H1 (cell line): ENCODE measurements at regions not wholly inside any gene's neighbourhood (a gene's known extent, or its start where the extent isn't known, plus 50 kb on each side); places are given as distances from the start of the nearest gene placed in this dataset.

Experiments used
- CTCF ChIA-PET: fragments of 300-600 bp; sonication (Branson Sonifier 250); formaldehyde crosslinking; loops from one replicate; lab custom pipeline; 2021; ENCODE audit not compliant: partially characterized antibody; lab: Charles Lee
- POLR2A ChIA-PET: fragments of 300-600 bp; sonication (Branson Sonifier 250); formaldehyde crosslinking; loops from one replicate; lab custom pipeline; 2021; ENCODE audit warnings: inconsistent platforms; ENCODE audit not compliant: partially characterized antibody; lab: Charles Lee
- DNase-seq, 2 experiments: peaks; one replicate each; pipeline versions ENCODE4 v3.0.0 to v3.0.0-alpha.2; 2010 to 2022; ENCODE audit warnings: low spot score in 2 of 2, low read depth in 1 of 2, mixed read lengths in 1 of 2
- FAIRE-seq: peaks from 2 replicates; lab custom pipeline; 2011; peaks lifted over from hg19 to GRCh38; lab: Jason Lieb, UNC
- H2AFZ ChIP-seq: 2 replicates; pipeline ENCODE4 v1.8.1; 2012; ENCODE audit warnings: low read length, inconsistent platforms
- H2AK5ac ChIP-seq: 2 replicates; pipeline ENCODE4 v1.6.1; 2013; ENCODE audit warnings: low read depth, low read length
- H2BK120ac ChIP-seq: replicated peaks from 2 replicates; pipeline ENCODE3; 2013; ENCODE audit warnings: low read depth, low read length, inconsistent platforms
- H2BK12ac ChIP-seq: 2 replicates; pipeline ENCODE4 v1.6.1; 2013; ENCODE audit warnings: low read depth, low read length
- H2BK15ac ChIP-seq: 2 replicates; pipeline ENCODE4 v1.6.1; 2013; ENCODE audit warnings: low read length
- H2BK20ac ChIP-seq: 2 replicates; pipeline ENCODE4 v1.6.1; 2013; ENCODE audit warnings: low read length
- H2BK5ac ChIP-seq: 2 replicates; pipeline ENCODE4 v1.6.1; 2013; ENCODE audit warnings: low read depth, low read length
- H3K14ac ChIP-seq: 2 replicates; pipeline ENCODE4 v1.6.1; 2013; ENCODE audit warnings: inconsistent platforms; ENCODE audit not compliant: insufficient read length
- H3K18ac ChIP-seq: 2 replicates; pipeline ENCODE4 v1.6.1; 2013; ENCODE audit warnings: low read length; ENCODE audit errors: extremely low read depth
- H3K23ac ChIP-seq: 2 replicates; pipeline ENCODE4 v1.6.1; 2013; ENCODE audit warnings: inconsistent platforms; ENCODE audit not compliant: insufficient read length
- H3K23me2 ChIP-seq: 2 replicates; pipeline ENCODE4 v1.6.1; 2013; ENCODE audit warnings: low read depth, low read length
- H3K27ac ChIP-seq: 2 replicates; pipeline ENCODE4 v1.6.1; 2011; ENCODE audit warnings: low read depth, low read length, inconsistent platforms
- H3K27me3 ChIP-seq, 4 experiments: replicated peaks in 1 of 4; 1 replicate in 1 of 4; 2 replicates in 3 of 4; pipeline versions ENCODE4 v1.6.1 to v1.8.1; 2011 to 2013; ENCODE audit warnings: low read length in 3 of 4, mild to moderate bottlenecking in 3 of 4, inconsistent platforms in 2 of 4, mixed read lengths in 2 of 4, moderate library complexity in 1 of 4; ENCODE audit not compliant: control insufficient read depth in 3 of 4, insufficient read depth in 3 of 4; ENCODE audit errors: extremely low read depth in 1 of 4
- H3K36me3 ChIP-seq, 4 experiments: 2 replicates each; pipeline versions ENCODE4 v1.6.1 to v1.8.1; 2011 to 2013; ENCODE audit warnings: mild to moderate bottlenecking in 4 of 4, low read length in 3 of 4, moderate library complexity in 2 of 4, control low read depth in 1 of 4, inconsistent platforms in 1 of 4; ENCODE audit not compliant: insufficient read depth in 4 of 4, control insufficient read depth in 2 of 4
- H3K4ac ChIP-seq: replicated peaks from 2 replicates; pipeline ENCODE3; 2013; ENCODE audit warnings: low read length, low read depth, mixed read lengths, inconsistent platforms; ENCODE audit not compliant: insufficient read length
- H3K4me1 ChIP-seq, 4 experiments: replicated peaks in 1 of 4; 1 replicate in 1 of 4; 2 replicates in 3 of 4; pipeline versions ENCODE4 v1.6.1 to v1.8.1; 2011 to 2013; ENCODE audit warnings: low read length in 3 of 4, inconsistent platforms in 2 of 4, mixed read lengths in 1 of 4; ENCODE audit not compliant: insufficient read depth in 4 of 4, control insufficient read depth in 3 of 4
- H3K4me2 ChIP-seq, 2 experiments: 2 replicates each; pipeline versions ENCODE4 v1.6.1 to v1.8.1; 2011 to 2013; ENCODE audit warnings: low read depth in 2 of 2, low read length in 2 of 2, control low read depth in 1 of 2, inconsistent platforms in 1 of 2, mild to moderate bottlenecking in 1 of 2; ENCODE audit not compliant: insufficient read depth in 1 of 2
- H3K4me3 ChIP-seq, 4 experiments: fragments of 200-600, 300-600 bp in 1 of 4; sonication (generic), shearing (Covaris generic), sonication (Bioruptor Twin) in 1 of 4; 2 replicates each; pipeline versions ENCODE4 v1.5.1 to v1.8.1; 2011 to 2016; ENCODE audit warnings: low read length in 4 of 4, low read depth in 3 of 4, control low read depth in 2 of 4, inconsistent platforms in 2 of 4, mild to moderate bottlenecking in 2 of 4, mixed read lengths in 1 of 4, moderate library complexity in 1 of 4; ENCODE audit not compliant: insufficient read depth in 2 of 4; ENCODE audit errors: extremely low read depth in 1 of 4
- H3K56ac ChIP-seq: replicated peaks from 2 replicates; pipeline ENCODE3; 2013; ENCODE audit warnings: low read depth, mild to moderate bottlenecking, mixed read lengths, low read length, inconsistent platforms; ENCODE audit not compliant: insufficient read length
- H3K79me1 ChIP-seq: 2 replicates; pipeline ENCODE4 v1.6.1; 2013; ENCODE audit warnings: low read depth, low read length, control low read depth
- H3K79me2 ChIP-seq, 2 experiments: 2 replicates each; pipeline versions ENCODE4 v1.6.1 to v1.8.1; 2012 to 2013; ENCODE audit warnings: low read length in 2 of 2, mild to moderate bottlenecking in 2 of 2, inconsistent platforms in 1 of 2; ENCODE audit not compliant: insufficient read depth in 2 of 2, control insufficient read depth in 1 of 2
- H3K9ac ChIP-seq, 4 experiments: replicated peaks in 1 of 4; 1 replicate in 1 of 4; 2 replicates in 3 of 4; pipeline versions ENCODE4 v1.6.1 to v1.8.1; 2011 to 2013; ENCODE audit warnings: low read depth in 3 of 4, low read length in 3 of 4, control low read depth in 2 of 4, mild to moderate bottlenecking in 2 of 4, moderate library complexity in 2 of 4, inconsistent platforms in 1 of 4; ENCODE audit errors: extremely low read depth in 1 of 4
- H3K9me3 ChIP-seq, 2 experiments: 2 replicates each; pipeline versions ENCODE4 v1.6.1 to v1.8.1; 2012 to 2013; ENCODE audit warnings: mild to moderate bottlenecking in 2 of 2, moderate library complexity in 2 of 2, control low read depth in 1 of 2, inconsistent platforms in 1 of 2, low read depth in 1 of 2, low read length in 1 of 2, mixed read lengths in 1 of 2; ENCODE audit not compliant: insufficient read depth in 2 of 2
- H4K20me1 ChIP-seq, 2 experiments: replicated peaks in 1 of 2; 2 replicates each; pipeline versions ENCODE3 to v1.8.1; 2011 to 2013; ENCODE audit warnings: inconsistent platforms in 2 of 2, low read length in 2 of 2, mild to moderate bottlenecking in 1 of 2; ENCODE audit not compliant: insufficient read depth in 2 of 2, control insufficient read depth in 1 of 2
- H4K5ac ChIP-seq: 2 replicates; pipeline ENCODE4 v1.6.1; 2013; ENCODE audit warnings: low read length, low read depth, mixed read lengths, inconsistent platforms; ENCODE audit not compliant: insufficient read length
- H4K8ac ChIP-seq: 2 replicates; pipeline ENCODE4 v1.8.0; 2013; ENCODE audit warnings: mild to moderate bottlenecking, moderate library complexity, low read length, inconsistent platforms; ENCODE audit not compliant: insufficient read depth; ENCODE audit errors: extremely low read depth
- H4K91ac ChIP-seq: replicated peaks from 2 replicates; pipeline ENCODE3; 2013; ENCODE audit warnings: low read length, mixed read lengths, inconsistent platforms; ENCODE audit not compliant: insufficient read length
- ASH2L ChIP-seq: fragments of 200-600, 300-600 bp; sonication (generic); IDR thresholded peaks from one replicate; pipeline ENCODE4 v1.7.1; 2017; ENCODE audit warnings: low read length
- BRCA1 ChIP-seq: IDR thresholded peaks from 2 replicates; pipeline ENCODE4 v1.6.1; 2012; ENCODE audit warnings: low read depth, low read length, improper control_type of control experiment
- CEBPB ChIP-seq: IDR thresholded peaks from 2 replicates; pipeline ENCODE4 v1.6.1; 2012; ENCODE audit warnings: low read depth, low read length
- EZH2 ChIP-seq: fragments of 200-600 bp; sonication (generic); IDR thresholded peaks from 2 replicates; pipeline ENCODE4 v1.7.1; 2012; ENCODE audit warnings: low read depth, mild to moderate bottlenecking, moderate library complexity, low read length, inconsistent platforms; ENCODE audit not compliant: severe bottlenecking
- FOSL1 ChIP-seq: IDR thresholded peaks from 2 replicates; pipeline ENCODE4 v1.6.1; 2011; ENCODE audit warnings: mild to moderate bottlenecking, low read depth, low read length, moderate library complexity; ENCODE audit not compliant: insufficient read depth
- HDAC6 ChIP-seq: IDR thresholded peaks from one replicate; pipeline ENCODE4 v1.7.1; 2012; ENCODE audit warnings: low read depth, mild to moderate bottlenecking, inconsistent platforms, low read length, moderate library complexity
- MAFK ChIP-seq: IDR thresholded peaks from 2 replicates; pipeline ENCODE4 v1.6.1; 2012; ENCODE audit warnings: low read depth, mild to moderate bottlenecking, improper control_type of control experiment, low read length
- NANOG ChIP-seq: IDR thresholded peaks from 2 replicates; pipeline ENCODE4 v1.6.1; 2011; ENCODE audit warnings: low read length, low read depth, mild to moderate bottlenecking, inconsistent platforms; ENCODE audit not compliant: insufficient read depth, poor library complexity, severe bottlenecking
- POU5F1 ChIP-seq: IDR thresholded peaks from 2 replicates; pipeline ENCODE4 v1.6.1; 2011; ENCODE audit warnings: low read depth, mild to moderate bottlenecking, low read length, moderate library complexity
- SAP30 ChIP-seq: fragments of 300-600 bp; sonication (generic); IDR thresholded peaks from 2 replicates; pipeline ENCODE4 v1.7.1; 2012; ENCODE audit warnings: low read length, moderate library complexity, mild to moderate bottlenecking, inconsistent platforms; ENCODE audit not compliant: insufficient read depth, insufficient replicate concordance
- SIRT6 ChIP-seq: IDR thresholded peaks from one replicate; pipeline ENCODE4 v1.7.1; 2012; ENCODE audit warnings: low read length, inconsistent platforms
- SP1 ChIP-seq: IDR thresholded peaks from 2 replicates; pipeline ENCODE4 v1.6.1; 2011; ENCODE audit warnings: low read depth, low read length
- SP4 ChIP-seq: IDR thresholded peaks from 2 replicates; pipeline ENCODE4 v1.6.1; 2012; ENCODE audit warnings: low read length, inconsistent platforms
- SRF ChIP-seq: IDR thresholded peaks from 2 replicates; pipeline ENCODE4 v1.6.1; 2011; ENCODE audit warnings: mild to moderate bottlenecking, low read depth, low read length, moderate library complexity
- SUZ12 ChIP-seq: fragments of 200-600 bp; sonication (generic); IDR thresholded peaks from 2 replicates; pipeline ENCODE4 v1.6.1; 2012; ENCODE audit warnings: mild to moderate bottlenecking, inconsistent platforms, low read length, moderate library complexity, mixed read lengths
- ZNF274 ChIP-seq: IDR thresholded peaks from 2 replicates; pipeline ENCODE4 v1.7.0; 2012; ENCODE audit warnings: low read length, borderline replicate concordance; ENCODE audit errors: extremely low read depth
- WGBS, 2 experiments: shearing (Covaris generic) in 1 of 2; methylation state at CpG; one replicate each; pipeline versions ENCODE4 v1.1.6 to v1.1.7; 2013 to 2015; ENCODE audit warnings: low lambda C conversion rate in 2 of 2, mixed read lengths in 2 of 2, inconsistent platforms in 1 of 2, low coverage in 1 of 2, missing lambda C conversion rate in 1 of 2; ENCODE audit not compliant: insufficient replicate concordance in 2 of 2, insufficient coverage in 1 of 2, insufficient read length in 1 of 2; ENCODE audit errors: extremely low coverage in 1 of 2, missing lambda C conversion rate in 1 of 2; 5-methylcytosine and 5-hydroxymethylcytosine counted together
- TF ChIP-seq, protein P1 (sequence below): IDR thresholded peaks from 2 replicates; pipeline ENCODE4 v1.6.1; 2012; ENCODE audit warnings: inconsistent platforms

DNA sequence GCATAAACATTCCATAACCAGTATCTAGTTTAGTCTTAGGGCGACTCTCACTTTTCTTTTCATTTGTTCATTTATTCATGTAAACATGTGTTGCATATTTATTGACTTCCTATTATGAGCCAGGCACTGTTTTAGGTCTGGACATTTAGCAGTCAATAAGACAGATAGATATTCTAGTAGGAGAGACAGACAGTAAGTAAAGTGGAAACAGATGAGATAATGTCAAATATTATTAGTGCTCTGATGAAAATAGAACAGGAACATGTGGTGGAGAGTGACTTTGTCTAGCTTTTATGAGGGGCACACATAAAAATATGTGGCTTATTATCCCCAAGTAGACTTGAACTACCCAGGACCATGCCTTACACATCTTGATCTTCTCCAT, 193.0 kb downstream of the NDFIP2 start:
- Histone ChIP-seq H2BK20ac (no peak overlapping the region), H3K14ac (no peak overlapping the region), H4K20me1 (no peaks in the 10 kb centered on the region), H3K9ac (no peak overlapping the region), H2BK15ac (no peak overlapping the region), H3K27ac (no peak overlapping the region), H2BK5ac (no peak overlapping the region), H3K56ac (no peak overlapping the region), H3K79me2 (no peaks in the 10 kb centered on the region), H3K18ac (no peak overlapping the region), H2BK12ac (no peak overlapping the region), H3K4ac (no peak overlapping the region), H3K9me3 (no peaks in the 10 kb centered on the region), H4K91ac (no peak overlapping the region), H3K36me3 (no peaks in the 10 kb centered on the region), H3K4me1 (no peaks in the 10 kb centered on the region), H3K4me3 (no peak overlapping the region), H4K8ac (no peak overlapping the region), H2BK120ac (no peak overlapping the region), H3K27me3 (no peaks in the 10 kb centered on the region), H4K5ac (no peak overlapping the region), H2AFZ (no peak overlapping the region), H2AK5ac (no peak overlapping the region), H3K23ac (no peak overlapping the region), H3K23me2 (no peaks in the 10 kb centered on the region), H3K79me1 (no peaks in the 10 kb centered on the region), H3K4me2 (no peak overlapping the region)
- ChIA-PET POLR2A (no interaction called here), CTCF (no interaction called here)
- DNase-seq (no peak), FAIRE-seq (no peak)
- 96% methylated on average over 1 of the region's 1 CpG; no CpG with 5 or more reads in 1 of the 2 experiments for WGBS, 2 experiments
- TF ChIP-seq HDAC6 (no peak), SP4 (no peak), SAP30 (no peak), ZNF274 (no peak), FOSL1 (no peak), POU5F1 (no peak), SP1 (no peak), BRCA1 (no peak), EZH2 (no peak), CEBPB (no peak), ASH2L (no peak), SIRT6 (no peak), MAFK (no peak), NANOG (no peak), SUZ12 (no peak), SRF (no peak)
- TF ChIP-seq, protein P1, sequence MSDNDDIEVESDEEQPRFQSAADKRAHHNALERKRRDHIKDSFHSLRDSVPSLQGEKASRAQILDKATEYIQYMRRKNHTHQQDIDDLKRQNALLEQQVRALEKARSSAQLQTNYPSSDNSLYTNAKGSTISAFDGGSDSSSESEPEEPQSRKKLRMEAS, result no peak
